ENCODE measurements at regions not wholly inside any gene's neighbourhood (a gene's known extent, or its start where the extent isn't known, plus 50 kb on each side); places are given as distances from the start of the nearest gene placed in this dataset.

- no peak for TF ChIP-seq FOXP4 (CRISPR knock-in tag; IDR thresholded peaks at IDR 0.05)
These were observed 296.1 kb downstream of the DHX35 start (continued) for GRCh38 chr20:39258253-39258652.

DNA sequence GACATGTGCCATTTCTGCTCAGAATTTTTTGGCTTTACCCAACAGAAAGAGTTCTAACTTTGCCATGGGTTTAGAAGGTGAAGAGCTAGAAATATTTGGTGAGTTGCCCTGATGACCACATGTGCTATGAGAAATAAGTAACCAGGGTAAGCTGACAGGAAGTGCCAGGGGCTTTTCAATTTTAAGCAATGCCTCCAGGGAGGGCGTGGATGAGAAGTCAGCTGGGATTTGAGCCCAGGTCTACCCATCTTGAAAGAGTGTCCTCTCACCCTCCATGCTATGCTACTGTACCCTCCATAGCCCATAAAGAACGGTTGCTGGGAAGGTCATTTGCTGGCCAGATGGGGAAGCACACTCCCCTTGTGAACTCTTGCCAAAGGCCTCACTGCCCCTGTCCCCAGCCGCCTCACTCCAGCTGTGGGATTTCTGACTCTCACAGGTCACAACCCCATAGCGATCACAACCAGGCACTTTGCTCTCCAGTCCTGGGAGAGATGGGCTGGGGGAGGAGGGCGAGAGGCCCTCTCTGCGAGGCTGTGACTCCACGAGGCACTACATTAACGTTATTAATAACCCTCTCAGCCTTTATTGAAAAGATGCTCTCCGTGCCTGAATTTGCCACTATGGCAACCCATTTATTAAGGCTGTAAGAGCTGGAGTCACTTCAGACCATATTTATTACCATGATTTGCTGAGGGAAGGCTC, 291.1 kb downstream of the DHX35 start:
- no peaks in the 10 kb centered on the region for H3K4me1 Mint-ChIP-seq
- CTCF ChIA-PET, result interaction anchor here (0.7 to 1.0 kb wide), 3 partner anchors 12 to 16 kb away, joined by 3 to 5 read pairs (median 3); no protein-coding TSS in a partner anchor

More for the DNA sequence above, 291.1 kb downstream of the DHX35 start:
- POLR2A ChIA-PET, result no interaction called here
- TF ChIP-seq ZNF138 (CRISPR knock-in tag; conservative IDR thresholded peaks at IDR 0.05) (no peak), NR2C2 (CRISPR knock-in tag; IDR thresholded peaks at IDR 0.05) (no peak), MYBL2 (CRISPR knock-in tag; IDR thresholded peaks at IDR 0.05) (no peak), ZNF263 (CRISPR knock-in tag; IDR thresholded peaks at IDR 0.05; ENCODE audit: low read depth) (no peak), ZNF512 (CRISPR knock-in tag; IDR thresholded peaks at IDR 0.05; ENCODE audit: borderline replicate concordance) (no peak), ATF6 (CRISPR knock-in tag; IDR thresholded peaks at IDR 0.05) (no peak), FOXK1 (CRISPR knock-in tag; IDR thresholded peaks at IDR 0.05) (no peak), CDX4 (CRISPR knock-in tag; IDR thresholded peaks at IDR 0.05; ENCODE audit: borderline replicate concordance) (no peak), TCF7 (CRISPR knock-in tag; IDR thresholded peaks at IDR 0.05; ENCODE audit: low read depth) (no peak), FOXP4 (CRISPR knock-in tag; IDR thresholded peaks at IDR 0.05) (no peak), CREB1 (CRISPR knock-in tag; IDR thresholded peaks at IDR 0.05) (no peak), ZBTB21 (CRISPR knock-in tag; IDR thresholded peaks at IDR 0.05; ENCODE audit: borderline replicate concordance) (no peak), SMAD3 (CRISPR knock-in tag; IDR thresholded peaks at IDR 0.05; ENCODE audit: borderline replicate concordance) (no peak), FOXJ3 (CRISPR knock-in tag; IDR thresholded peaks at IDR 0.05; ENCODE audit: borderline replicate concordance) (no peak), ZNF121 (CRISPR knock-in tag; IDR thresholded peaks at IDR 0.05) (no peak)
- TF ChIP-seq, protein P1, sequence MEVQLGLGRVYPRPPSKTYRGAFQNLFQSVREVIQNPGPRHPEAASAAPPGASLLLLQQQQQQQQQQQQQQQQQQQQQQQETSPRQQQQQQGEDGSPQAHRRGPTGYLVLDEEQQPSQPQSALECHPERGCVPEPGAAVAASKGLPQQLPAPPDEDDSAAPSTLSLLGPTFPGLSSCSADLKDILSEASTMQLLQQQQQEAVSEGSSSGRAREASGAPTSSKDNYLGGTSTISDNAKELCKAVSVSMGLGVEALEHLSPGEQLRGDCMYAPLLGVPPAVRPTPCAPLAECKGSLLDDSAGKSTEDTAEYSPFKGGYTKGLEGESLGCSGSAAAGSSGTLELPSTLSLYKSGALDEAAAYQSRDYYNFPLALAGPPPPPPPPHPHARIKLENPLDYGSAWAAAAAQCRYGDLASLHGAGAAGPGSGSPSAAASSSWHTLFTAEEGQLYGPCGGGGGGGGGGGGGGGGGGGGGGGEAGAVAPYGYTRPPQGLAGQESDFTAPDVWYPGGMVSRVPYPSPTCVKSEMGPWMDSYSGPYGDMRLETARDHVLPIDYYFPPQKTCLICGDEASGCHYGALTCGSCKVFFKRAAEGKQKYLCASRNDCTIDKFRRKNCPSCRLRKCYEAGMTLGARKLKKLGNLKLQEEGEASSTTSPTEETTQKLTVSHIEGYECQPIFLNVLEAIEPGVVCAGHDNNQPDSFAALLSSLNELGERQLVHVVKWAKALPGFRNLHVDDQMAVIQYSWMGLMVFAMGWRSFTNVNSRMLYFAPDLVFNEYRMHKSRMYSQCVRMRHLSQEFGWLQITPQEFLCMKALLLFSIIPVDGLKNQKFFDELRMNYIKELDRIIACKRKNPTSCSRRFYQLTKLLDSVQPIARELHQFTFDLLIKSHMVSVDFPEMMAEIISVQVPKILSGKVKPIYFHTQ (CRISPR knock-in tag; IDR thresholded peaks at IDR 0.05), result no peak
- DNase-seq (ENCODE audit: low spot score), result no peak
- Mint-ChIP-seq H3K4me3 (no peak overlapping the region), H3K9me3 (no peaks in the 10 kb centered on the region), H3K27ac (no peak overlapping the region), H3K36me3 (no peaks in the 10 kb centered on the region), H3K27me3 (ENCODE audit: low read depth) (no peaks in the 10 kb centered on the region; the same call in 1 of the 2 replicates)
- no peak for ATAC-seq

Measured in WTC11 (cell line).